Choroid plexus epithelial cell (primary cell): ENCODE measurements at regions not wholly inside any gene's neighbourhood (a gene's known extent, or its start where the extent isn't known, plus 50 kb on each side); places are given as distances from the start of the nearest gene placed in this dataset.

Experiments used
- DNase-seq: peaks from one replicate; pipeline ENCODE4 v3.0.0-alpha.2; 2010; ENCODE audit warnings: low read depth
- H3K4me3 ChIP-seq: 2 replicates; pipeline ENCODE4 v1.5.1; 2011; ENCODE audit warnings: low read depth, mild to moderate bottlenecking, control low read depth, low read length, moderate library complexity
- TF ChIP-seq, protein P1 (sequence below): conservative IDR thresholded peaks from 2 replicates; pipeline ENCODE4 v1.5.1; 2011; ENCODE audit warnings: low read depth, mild to moderate bottlenecking, control low read depth, inconsistent platforms, low read length, moderate library complexity

DNA sequence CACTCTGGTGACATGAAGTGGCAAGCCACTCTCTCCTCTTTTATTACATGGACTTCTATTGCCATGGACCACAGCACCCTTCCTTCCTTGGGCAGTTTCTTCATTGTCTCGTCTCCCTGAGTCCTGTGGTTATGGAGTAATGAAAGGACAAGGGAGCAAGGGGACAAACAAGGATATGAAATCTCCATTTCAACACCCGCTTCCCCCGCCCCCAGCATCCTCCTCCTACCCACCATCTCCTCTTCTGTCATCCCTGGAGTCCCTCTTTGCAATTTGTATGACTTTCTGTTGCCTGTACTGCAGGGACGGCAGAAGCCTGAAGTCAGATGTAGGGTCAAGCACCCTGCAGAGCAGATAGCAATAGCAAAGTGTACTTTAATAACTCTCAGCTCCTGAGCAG, 300.7 kb upstream of the CLINT1 start:
- TF ChIP-seq, protein P1, sequence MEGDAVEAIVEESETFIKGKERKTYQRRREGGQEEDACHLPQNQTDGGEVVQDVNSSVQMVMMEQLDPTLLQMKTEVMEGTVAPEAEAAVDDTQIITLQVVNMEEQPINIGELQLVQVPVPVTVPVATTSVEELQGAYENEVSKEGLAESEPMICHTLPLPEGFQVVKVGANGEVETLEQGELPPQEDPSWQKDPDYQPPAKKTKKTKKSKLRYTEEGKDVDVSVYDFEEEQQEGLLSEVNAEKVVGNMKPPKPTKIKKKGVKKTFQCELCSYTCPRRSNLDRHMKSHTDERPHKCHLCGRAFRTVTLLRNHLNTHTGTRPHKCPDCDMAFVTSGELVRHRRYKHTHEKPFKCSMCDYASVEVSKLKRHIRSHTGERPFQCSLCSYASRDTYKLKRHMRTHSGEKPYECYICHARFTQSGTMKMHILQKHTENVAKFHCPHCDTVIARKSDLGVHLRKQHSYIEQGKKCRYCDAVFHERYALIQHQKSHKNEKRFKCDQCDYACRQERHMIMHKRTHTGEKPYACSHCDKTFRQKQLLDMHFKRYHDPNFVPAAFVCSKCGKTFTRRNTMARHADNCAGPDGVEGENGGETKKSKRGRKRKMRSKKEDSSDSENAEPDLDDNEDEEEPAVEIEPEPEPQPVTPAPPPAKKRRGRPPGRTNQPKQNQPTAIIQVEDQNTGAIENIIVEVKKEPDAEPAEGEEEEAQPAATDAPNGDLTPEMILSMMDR: no peak
- peak; percentile 28 for DNase-seq
- no peak overlapping the region for H3K4me3 ChIP-seq

GRCh38 chr5:158155811-158156505, 297.0 kb upstream of the CLINT1 start:
- no peak for DNase-seq
- no peak overlapping the region for H3K4me3 ChIP-seq
- TF ChIP-seq, protein P1: no peak

DNA sequence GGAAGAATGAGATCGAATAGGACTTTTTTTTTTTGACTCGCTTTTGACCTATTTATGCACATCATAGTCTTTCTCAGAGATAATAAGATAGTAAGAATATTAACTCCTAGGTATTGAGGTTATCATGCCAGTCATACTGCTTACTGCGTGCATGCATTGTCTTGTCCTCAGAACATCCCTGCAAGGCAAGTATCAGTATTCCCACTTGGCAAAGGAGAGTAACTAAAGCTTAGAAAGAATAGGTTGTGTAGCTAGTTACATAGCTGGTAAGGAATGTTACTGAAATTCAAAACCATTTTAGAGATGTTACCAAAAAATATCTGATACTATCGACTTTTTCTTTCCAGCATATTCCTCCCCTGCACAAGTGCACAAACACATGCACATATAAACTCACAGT, 296.1 kb upstream of the CLINT1 start:
- DNase-seq: no peak
- H3K4me3 ChIP-seq: no peak overlapping the region
- TF ChIP-seq, protein P1: no peak

GRCh38 chr5:158154226-158155005, 295.5 kb upstream of the CLINT1 start:
- TF ChIP-seq, protein P1: no peak
- DNase-seq: peak; percentile 82
- H3K4me3 ChIP-seq: no peak overlapping the region

- no peak for DNase-seq
- H3K4me3 ChIP-seq: no peak overlapping the region
- TF ChIP-seq, protein P1: no peak
These were observed 294.6 kb upstream of the CLINT1 start for GRCh38 chr5:158153508-158153907.

DNA sequence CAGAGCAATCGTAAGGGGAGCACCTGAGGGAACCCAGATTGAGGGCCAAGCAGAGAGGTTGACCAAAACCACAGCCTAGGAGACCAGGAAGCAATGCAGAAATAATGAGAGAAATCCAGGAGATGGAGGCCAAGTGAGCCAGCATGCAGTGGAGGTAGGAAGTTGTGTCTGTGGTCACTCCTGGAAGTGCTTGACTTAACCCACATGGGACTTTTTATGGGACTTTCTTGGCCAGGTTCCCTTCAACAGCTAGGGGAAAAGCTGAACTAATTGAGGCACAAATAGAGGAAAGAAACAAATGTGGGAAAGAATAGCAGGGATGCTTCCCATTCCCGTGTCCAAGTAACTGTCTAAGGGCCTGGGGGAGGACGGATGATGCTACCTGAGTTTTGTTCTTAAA, 293.2 kb upstream of the CLINT1 start:
- TF ChIP-seq, protein P1: no peak
- DNase-seq: no peak

More for the DNA sequence above, 293.2 kb upstream of the CLINT1 start:
- H3K4me3 ChIP-seq: no peak overlapping the region
